Stimulated activated CD8-positive, alpha-beta memory T cell treated with anti-CD3 and anti-CD28 coated beads, Interleukin-4, amount 100 ng/mL, for 48 hours (primary cell): ENCODE measurements at regions not wholly inside any gene's neighbourhood (a gene's known extent, or its start where the extent isn't known, plus 50 kb on each side); places are given as distances from the start of the nearest gene placed in this dataset.

Source experiments
- DNase-seq: peaks from one replicate; pipeline ENCODE4 v3.0.0-alpha.2; 2020

GRCh38 chr3:21357241-21357640 lies 393.8 kb downstream of the ZNF385D start:
- DNase-seq, result no peak

GRCh38 chr3:21356402-21356801 lies 394.6 kb downstream of the ZNF385D start:
- no peak for DNase-seq

GRCh38 chr3:21345382-21345976 lies 405.5 kb downstream of the ZNF385D start:
- DNase-seq, result no peak

DNA sequence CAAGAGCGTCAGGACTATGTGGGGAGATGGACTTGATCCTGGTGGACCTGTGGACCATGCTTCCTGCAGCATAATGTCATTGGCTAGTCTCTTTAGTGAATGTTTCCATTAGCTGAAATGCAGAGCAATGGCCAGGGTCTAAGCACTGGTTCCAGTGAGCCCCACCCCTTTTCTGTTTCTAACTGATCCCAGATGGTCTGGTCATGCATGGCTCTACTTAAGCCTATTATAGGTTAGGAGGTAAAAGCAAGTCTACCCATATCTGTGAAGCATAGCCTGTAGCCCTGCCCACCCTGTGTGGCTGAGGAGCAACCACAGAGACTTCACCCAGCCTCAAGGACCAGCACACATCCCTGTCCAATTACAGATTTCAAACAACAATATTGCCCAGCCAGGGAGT lies 419.2 kb downstream of the ZNF385D start:
- DNase-seq, result no peak

DNA sequence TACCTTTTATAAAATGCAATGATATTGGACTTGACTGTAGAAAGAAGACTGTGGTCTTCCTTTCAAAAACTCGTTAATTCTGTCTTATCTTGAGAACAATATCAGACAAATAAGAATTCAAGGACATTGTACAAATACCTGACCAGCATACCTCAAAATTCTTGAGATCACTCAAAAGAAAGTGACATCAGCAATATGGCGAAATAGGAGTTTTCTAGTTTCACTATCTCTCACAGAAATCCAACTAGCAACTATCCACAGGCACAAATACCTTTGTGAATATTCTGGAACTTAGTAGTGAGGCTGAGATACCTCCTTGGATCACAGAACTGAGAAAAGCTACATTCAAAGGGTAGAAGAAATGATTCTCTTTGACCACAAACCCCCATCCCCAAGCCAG lies 419.7 kb downstream of the ZNF385D start:
- DNase-seq, result no peak

DNA sequence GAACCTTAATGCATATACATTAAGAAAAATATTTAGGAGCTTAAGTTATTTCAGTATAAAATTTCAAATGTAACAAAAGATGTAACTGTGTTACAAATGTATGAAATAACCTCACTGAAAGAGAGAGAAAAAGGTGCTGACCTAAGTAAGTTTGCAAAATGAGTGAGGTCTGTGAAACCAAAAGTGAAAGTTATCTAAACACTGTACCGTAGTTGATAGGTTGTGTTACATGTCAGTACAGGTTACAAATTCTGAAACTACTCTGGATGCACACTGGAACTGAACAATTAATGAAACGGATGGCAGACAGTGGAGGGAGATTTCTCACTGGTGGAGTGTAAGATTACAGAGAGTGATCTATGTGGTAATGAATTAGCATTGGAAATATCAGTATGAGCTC lies 420.7 kb downstream of the ZNF385D start:
- DNase-seq, result no peak

DNA sequence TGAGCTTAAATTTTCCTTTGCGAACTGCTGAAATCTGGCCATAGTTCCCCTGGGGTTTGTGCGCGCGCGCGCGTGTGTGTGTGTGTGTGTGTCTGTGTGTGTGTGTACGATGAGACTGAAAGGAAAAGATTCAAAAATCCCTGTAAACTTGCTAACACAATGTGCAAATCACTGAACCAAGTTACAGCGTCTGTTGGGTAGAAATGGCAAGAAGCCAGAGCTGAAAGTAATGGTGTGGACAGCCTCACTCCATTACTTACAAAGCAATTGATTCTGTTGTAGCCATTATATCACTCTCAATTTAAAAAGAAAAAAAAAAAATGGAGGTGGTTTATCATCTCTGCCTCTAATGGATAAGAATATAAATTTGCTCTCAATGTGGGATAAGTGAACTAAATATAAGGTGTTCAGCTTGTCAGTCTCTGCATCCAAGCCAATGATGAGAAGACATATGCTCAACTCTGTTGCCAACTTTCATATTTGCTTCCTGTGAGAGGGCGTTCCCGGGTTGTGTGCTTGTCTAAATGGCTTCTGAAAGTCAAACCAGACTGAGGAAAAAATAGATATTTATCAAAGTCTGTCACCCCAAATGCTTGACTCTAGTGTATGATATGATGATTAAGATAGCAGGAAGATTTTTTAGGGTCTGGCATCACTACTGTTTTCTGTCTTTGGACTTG lies 422.2 kb downstream of the ZNF385D start:
- no peak for DNase-seq

- DNase-seq, result no peak
Measured at GRCh38 chr3:21326704-21327475, 424.1 kb downstream of the ZNF385D start.

- DNase-seq, result no peak
Measured at GRCh38 chr3:21314688-21315087, 436.3 kb downstream of the ZNF385D start.

GRCh38 chr3:21310891-21311290 lies 440.1 kb downstream of the ZNF385D start:
- no peak for DNase-seq

DNA sequence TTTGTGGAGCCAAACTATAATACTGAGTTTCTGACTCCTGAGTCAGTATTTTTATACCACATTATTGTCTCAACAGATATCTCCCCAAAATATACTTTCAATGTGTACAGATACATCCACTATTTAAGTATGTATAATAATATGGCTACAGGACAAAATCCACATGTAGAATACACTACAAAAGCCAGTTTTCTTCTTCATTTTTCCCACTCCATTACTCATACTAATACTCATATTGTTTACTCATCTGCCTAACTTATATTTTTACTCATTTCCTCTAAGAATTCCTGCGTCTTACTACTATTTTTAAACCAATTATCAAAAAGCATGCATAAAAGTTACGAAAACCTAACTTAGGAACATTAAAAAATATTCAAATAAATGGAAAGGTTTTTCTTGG lies 440.8 kb downstream of the ZNF385D start:
- no peak for DNase-seq

DNA sequence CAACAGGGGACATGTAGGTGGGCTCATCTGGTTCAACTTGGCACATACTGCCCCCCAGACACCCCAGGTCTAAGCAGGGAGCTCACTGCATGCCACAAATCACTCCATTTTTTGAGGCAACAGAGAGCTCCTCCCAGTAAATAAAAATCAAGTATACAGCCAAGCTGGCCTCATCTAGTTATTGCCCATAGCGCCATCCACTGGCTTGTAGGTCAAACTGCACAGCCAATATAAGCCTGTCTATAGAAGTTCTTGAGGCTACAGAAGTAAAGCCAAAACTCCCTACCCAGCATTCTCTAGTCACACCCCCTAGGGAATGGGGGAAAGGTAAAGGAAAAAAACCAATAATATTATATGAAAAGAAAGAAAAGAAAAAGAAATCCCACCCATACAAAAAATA lies 453.7 kb downstream of the ZNF385D start:
- DNase-seq, result no peak

DNA sequence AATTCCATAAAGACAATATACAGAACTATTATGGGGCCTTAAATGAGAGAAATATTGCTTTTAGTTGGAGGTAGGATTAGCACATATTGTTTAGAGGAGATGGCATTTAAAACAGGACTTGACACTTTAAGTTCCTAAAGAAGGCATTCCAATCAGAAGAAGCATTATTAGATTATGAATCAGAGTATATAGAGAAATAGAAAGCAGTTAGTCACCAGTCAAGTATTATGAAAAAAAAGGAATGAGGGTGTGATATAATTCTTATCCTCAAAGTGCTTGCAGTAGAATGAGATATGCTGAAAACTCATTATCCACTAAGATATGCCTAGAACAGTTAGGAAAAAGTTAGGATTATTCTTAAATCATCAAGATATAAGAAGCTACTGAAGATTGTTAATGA lies 456.2 kb downstream of the ZNF385D start:
- DNase-seq, result no peak

DNA sequence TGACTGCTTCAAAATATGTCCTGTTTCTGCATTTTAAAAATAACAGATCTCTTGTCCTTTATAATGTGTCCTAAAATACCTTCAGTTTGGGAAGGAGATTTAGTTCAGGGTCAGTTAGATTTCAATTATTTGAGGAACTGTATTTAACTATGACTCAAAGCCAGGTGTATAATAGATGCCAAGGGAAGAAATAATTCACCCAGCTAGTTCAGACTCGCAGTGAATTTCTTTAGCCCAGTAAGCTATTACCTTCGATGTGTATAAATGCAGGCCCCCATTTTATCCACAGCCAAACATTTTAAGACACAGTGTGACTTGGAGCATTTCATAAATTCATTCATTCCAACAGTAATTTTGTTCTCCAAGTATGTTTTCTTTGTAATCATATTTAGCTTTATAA lies 458.0 kb downstream of the ZNF385D start:
- DNase-seq, result no peak

GRCh38 chr3:21290557-21290956 lies 460.5 kb downstream of the ZNF385D start:
- DNase-seq, result no peak

- no peak for DNase-seq
Measured at GRCh38 chr3:21274079-21274571, 476.9 kb downstream of the ZNF385D start.

GRCh38 chr3:21273259-21274025 lies 477.6 kb downstream of the ZNF385D start:
- no peak for DNase-seq

DNA sequence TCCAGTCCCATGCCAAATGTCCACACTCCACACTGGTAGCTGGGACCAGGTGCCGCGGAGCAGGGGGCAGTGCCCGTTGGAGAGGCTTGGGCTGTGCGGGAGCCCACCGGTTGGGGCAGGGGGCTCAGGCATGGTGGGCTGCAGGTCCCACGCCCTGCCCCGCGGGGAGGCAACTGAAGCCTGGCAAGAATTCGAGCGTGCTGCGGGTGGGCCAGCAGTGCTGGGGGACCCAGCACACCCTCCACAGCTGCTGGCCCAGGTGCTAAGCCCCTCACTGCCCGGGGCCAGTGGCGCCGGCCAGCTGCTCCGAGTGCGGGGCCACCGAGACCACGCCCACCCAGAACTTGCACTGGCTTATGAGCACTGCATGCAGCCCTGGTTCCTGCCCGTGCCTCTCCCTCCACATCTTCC lies 479.4 kb downstream of the ZNF385D start:
- DNase-seq, result no peak

- no peak for DNase-seq
Measured at GRCh38 chr3:21269882-21270281, 481.1 kb downstream of the ZNF385D start.

DNA sequence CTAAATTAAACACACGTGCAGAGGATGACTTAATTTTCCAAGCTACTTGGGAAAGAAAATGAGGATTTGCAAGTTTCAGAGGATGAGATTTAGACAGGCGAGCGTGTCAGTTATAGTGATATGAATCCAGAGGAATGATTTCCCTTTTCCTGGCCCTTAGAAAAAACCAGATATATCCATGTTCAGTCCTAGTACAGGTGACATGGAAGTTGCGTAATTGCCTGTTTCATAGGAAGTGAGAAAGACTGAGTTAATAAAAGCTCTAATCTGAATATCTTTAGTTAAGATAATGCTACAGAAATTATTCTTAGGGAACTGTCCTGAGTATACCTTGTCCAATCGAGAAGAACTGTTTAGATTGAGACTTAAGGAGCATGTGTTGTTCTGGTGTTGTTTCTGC lies 490.5 kb downstream of the ZNF385D start:
- no peak for DNase-seq

- no peak for DNase-seq
Measured at GRCh38 chr3:21259896-21260295, 491.1 kb downstream of the ZNF385D start.

- DNase-seq, result no peak
Measured at GRCh38 chr3:21256932-21257331, 494.1 kb downstream of the ZNF385D start.

DNA sequence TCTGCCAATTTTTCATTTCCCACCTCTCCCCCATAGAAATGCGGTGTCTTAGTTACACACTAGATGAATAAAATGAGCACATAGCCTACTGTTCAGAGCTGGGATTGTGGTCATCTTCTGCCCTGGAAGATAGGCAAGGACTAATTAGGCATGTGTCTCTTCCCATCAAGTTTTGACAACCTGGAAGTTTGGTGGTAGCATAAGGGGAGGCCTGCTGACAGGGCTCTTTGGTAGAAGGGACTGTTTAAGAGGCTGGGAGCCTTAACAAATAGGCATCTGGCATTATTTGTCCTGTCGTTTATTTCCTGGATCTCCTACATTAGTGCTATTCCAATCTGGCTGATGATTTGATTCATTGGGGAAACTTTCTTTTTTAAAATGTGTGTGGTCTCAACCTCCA lies 512.3 kb downstream of the ZNF385D start:
- DNase-seq, result no peak
